HG03571 (cell line): ENCODE measurements at regions not wholly inside any gene's neighbourhood (a gene's known extent, or its start where the extent isn't known, plus 50 kb on each side); places are given as distances from the start of the nearest gene placed in this dataset.
"Not testable (repeated sequence)": the region's sequence is repeated elsewhere in the genome, so short reads cannot be mapped to it uniquely, and the experiment has no call there.

Source experiments
- ATAC-seq: cut with Tn5 transposase; IDR thresholded peaks from one replicate; pipeline ENCODE4 v1.9.1; 2021; ENCODE audit not compliant: unreplicated experiment

DNA sequence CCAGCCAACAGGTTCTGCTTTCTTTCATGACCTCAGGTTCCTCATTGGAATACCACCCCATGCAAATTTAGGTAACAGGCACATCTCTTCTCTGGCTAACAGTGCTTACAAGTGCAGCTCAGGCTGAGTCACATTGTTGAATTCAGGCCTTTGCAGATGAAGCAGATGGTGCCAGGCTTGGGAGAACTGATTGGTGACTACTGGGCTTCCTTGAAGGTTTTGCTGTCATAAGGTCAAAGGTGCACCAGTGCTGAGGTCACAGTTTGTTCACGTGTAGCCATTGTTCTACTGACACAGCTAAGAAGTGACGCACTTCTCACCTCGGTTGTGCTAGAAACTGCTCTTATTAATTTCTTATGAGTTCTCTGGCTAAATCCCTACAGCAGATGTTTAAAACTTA is 128.6 kb upstream of the BMPER start:
- no peak for ATAC-seq

DNA sequence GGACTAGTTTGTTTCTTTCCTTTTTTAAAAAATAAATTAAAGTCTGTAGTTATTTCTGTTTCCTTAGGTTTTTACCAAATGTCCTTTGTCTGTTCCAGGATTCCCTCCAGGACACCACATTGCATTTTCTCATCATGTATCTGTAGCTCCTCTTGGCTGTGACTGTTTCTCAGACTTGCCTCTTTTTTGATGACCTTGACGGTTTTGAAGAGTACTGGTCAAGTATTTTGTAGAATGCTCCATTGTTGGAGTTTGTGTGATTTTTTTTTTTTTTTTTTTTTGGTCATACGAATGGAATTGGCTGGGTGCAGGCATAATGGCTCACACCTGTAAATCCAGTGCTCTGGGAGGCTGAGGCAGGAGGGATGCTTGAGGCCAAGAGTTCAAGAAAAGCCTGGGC is 127.1 kb upstream of the BMPER start:
- no peak for ATAC-seq

DNA sequence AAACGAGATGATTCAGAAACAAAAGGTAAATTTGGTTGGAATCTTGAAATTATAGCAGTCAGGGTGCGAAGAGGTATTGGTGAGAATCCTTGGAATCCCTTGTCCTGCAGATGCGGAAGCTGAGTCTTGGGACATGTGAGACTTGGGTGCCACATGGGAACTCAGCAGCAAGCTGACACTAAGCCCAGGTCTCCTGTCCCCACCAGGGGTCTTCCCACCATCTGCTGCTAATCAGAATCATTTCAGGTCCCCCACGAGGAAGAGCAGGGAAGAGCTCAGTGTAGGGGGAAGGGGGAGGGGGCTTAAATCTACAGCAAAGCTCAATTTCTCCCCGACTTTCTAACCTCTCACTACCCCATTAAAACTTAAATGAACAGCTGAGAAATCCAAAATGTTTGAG is 126.1 kb upstream of the BMPER start:
- no peak for ATAC-seq

DNA sequence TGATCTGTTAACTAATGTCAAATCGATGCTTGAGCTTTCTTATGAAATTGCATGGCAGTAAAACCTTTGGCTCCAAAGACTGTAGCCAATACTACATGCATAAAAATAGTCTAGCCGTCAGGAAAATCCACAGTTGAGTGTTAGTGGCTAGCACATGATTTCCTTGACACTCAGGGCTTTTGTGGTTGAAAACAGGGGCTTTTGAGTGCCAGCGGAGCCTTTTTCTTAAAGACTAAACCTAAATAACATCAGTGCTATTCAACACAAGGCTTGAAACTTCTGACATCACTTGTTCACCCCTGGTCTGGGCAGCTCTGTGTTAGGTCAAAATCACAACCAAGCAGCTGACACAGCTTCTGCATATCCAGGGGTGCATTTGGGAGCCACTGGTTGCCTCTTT is 124.2 kb upstream of the BMPER start:
- no peak for ATAC-seq

DNA sequence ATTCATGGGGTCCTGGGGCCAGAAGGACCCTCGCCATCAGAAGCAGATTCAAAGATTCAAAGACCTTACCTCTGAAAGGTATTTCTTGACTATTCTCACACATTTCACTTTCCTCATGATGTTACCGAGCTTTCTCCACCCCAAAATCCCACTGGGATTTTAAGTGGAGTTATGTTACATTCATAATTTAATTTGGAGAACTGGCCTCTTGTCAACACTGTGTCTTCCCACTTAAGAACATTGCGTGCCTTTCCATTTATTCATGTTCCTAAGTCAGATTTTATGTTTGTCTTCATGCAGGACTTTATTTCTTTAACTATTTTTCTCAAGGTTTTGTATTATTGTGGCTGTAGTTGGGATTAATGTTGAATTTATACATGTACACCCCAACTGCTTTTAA is 123.5 kb upstream of the BMPER start:
- no peak for ATAC-seq

DNA sequence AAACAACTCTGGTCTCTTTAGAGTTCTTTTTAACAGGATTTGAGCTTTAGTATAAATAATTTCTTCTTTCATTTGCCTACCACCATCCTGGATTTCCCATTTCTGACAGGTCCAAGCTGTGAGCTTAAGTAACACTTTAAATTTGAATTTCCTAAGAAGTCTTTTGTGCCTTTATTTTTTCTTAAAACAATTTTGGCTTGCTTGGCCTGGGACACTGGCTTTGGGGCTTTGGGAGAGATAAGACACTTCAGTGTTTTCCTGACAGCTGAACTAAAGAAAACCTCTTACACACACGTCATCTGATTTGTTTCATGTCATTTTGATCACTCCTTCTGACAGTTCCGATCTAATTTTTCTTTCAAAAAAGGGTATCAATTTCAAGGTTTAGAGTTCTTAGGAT is 121.3 kb upstream of the BMPER start:
- ATAC-seq, result no peak

DNA sequence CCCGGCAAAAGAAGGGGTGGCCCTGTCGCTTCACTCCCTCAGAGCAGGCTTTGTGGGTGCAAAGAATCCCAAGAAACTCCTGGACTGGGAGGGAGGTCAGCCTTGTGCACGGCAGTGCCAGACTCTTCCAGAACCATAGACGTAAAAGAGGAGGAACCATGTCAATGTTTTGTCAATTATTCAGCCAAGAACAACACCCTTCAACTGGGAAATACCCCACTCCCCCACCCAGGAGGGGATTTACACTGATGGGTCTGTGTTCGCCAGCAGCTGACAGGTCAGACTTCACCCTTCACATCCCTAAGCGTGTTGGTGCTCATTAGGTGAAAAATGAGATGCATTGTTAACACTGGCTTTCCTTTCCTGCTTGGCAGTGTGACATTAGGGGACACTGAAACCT is 116.8 kb upstream of the BMPER start:
- ATAC-seq, result no peak

DNA sequence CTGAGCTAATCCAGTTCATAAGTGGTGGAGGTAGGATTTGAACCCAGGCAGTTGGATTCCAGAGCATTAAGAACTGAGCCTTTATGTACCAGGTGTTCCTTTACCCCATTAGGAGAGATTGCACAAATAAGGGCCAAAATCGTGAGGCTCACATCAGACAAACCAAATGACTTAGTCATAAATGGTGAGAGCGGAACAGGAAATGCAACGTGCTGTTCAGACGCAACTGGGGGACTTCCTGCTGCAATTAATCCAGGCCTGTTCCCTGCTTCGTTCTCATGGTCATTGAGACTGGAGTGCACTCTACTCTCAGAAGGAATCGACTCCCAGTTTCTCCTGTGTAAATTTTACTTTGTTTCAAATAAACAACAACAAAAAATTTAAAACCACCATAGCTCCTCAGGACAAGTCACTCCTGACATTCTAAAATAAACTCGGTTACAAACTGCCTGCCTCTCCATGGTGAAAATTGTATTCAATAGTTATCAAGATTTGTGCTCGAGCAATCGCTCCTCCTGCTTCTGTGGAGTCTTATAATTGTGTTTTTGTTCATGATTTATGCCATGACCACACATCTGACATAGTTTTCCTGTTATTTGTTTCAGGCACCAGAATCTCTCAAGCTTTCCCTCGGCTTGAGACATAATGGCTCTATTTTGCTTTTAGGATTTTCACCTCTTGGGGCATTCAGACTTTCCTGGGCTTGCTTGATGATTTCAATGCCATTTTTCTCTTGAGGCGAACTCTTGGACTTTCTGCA is 115.3 kb upstream of the BMPER start:
- ATAC-seq, result no peak

DNA sequence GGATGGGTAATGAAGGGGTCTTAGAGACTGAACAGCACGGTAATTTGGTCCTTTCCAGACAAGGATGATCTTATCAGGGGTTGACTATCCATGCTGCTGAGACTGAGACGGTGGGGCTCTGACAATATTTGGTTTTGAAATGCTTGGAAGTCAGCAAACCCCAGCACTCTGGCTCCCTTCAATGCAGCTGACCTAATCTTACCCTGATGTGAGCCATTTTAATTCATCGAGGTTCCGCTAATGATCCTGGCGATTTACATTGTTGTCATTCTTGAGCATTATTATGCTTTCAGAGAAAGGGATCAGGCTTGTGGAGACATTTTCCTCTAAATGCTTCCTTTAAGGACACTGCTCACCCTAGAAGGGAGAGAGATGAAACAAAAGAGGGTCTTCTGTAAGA is 114.6 kb upstream of the BMPER start:
- no peak for ATAC-seq

DNA sequence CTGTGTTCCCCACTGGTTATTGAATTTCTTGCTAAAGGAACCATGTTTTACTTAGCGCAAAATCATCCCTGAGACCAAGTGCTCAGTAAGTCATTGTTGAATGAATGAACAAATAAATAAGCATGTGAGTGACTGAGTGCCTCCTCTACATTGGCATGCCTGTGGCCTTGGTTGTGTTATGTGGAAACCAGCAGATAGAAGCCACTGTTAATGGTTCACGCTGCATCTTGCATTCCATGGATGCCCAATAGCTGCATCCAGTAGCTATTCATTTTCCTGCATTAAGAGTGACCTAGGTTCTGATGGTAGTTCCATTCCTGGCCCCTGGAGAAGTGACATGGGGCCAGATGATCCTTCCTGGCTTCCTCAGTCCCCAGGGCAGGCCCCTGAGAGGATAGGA is 113.3 kb upstream of the BMPER start:
- no peak for ATAC-seq

DNA sequence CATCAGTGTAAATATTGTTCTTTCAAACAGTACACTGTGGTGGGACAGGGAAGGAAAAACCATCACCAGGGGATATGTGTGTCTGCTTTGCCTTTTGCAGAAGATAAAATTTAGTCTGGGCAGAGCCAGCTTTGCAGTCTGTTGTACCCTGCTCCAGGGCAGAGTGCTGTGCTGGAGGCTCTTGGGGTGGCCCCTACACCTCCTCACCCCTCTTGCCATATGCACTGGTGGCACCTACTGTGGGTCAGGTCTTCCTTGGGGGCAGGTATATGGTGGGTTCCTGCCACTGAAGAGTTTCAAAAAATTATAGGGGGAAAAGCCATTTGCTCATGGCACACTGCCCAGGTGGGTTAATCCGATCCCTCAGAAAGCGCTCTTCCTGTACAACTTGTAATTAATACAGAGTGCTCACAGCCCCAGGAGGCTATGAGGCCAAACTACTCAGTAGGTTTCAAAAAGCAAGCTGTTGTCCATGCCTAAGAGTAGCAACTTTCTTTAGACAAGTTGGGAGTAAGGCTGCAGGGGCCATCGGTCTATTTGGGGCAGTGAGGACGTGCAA is 112.7 kb upstream of the BMPER start:
- ATAC-seq, result no peak

DNA sequence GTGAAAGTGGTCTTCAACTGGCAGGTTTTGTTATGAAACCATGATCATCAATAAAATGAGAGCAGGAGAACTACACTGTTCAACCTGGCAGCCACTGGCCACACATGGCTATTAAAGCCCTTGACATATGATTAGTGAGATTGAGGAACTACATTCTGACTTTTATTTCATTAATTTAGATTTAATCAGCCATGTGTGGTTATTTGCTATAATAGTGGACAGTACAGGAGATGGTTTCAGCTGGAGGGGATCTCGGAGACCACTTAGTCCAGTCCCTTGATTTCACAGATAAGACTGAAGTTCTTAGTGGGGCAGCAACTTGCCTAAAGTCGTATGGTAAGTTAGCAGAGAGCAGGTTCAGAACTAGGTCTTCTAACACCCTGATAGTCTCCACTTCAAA is 111.7 kb upstream of the BMPER start:
- no peak for ATAC-seq

DNA sequence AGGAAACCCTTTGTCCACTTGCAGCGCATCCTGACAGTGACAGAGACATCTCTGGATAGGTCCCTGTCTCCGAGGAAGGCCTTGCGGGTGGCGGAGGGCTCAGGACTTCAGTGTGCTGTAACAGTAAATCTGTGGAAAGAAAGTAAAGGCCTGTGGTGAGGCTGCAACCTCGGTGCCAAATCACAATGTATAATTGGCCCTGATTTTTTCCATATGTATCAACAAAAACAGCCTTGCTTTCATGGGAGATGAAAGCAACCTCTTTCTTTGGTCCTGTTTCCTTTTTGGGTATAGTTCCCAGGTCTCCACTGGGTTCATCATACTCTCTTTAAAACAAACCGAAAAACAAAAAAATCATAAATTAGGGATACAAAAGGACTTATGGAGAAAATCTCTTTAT is 110.9 kb upstream of the BMPER start:
- no peak for ATAC-seq

DNA sequence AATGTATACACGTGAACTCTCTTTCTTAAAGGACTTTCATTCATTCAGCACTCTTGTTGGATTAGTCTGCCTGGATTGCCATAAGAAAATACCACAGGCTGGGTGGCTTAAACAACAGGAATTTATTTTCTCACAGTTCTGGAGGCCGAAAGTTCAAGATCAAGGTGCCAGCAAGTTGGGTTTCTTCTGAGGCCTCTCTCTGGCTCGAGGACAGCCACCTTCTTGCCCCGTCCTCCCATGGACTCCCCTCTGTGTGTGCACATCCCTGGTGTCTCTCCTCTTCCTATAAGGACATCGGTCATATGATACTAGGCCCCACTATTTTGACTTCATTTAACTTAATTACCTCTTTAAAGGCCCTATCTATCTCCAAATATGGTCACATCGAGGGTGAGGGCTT is 110.4 kb upstream of the BMPER start:
- no peak for ATAC-seq

DNA sequence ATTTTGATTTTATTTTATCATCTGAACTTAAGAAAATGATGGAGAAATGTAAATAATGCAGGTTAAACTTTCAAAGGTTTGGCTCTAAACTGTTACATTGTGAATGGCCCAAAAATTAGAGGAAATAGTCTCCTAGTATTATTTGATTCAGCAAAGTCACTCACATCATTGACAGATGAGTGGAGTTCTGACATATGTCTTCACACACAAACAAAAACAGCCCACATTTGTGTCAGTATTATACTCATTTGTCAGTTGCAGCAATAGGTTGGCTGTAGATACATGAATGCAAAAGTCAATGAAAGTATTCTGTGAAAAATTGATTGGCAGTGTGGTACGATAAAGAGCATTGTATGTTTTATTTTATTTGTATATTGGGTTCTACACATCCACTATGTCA is 108.8 kb upstream of the BMPER start:
- ATAC-seq, result no peak

DNA sequence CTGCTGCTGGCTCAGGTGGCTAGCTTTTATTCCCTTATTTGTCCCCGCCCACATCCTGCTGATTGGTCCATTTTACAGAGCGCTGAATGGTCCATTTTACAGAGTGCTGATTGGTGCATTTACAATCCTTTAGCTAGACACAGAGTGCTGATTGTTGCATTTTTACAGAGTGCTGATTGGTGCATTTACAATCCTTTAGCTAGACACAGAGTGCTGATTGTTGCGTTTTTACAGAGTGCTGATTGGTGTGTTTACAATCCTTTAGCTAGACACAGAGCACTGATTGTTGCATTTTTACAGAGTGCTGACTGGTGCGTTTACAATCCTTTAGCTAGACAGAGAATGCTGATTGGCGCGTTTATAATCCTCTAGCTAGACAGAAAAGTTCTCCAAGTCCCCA is 107.8 kb upstream of the BMPER start:
- not testable (repeated sequence) for ATAC-seq

DNA sequence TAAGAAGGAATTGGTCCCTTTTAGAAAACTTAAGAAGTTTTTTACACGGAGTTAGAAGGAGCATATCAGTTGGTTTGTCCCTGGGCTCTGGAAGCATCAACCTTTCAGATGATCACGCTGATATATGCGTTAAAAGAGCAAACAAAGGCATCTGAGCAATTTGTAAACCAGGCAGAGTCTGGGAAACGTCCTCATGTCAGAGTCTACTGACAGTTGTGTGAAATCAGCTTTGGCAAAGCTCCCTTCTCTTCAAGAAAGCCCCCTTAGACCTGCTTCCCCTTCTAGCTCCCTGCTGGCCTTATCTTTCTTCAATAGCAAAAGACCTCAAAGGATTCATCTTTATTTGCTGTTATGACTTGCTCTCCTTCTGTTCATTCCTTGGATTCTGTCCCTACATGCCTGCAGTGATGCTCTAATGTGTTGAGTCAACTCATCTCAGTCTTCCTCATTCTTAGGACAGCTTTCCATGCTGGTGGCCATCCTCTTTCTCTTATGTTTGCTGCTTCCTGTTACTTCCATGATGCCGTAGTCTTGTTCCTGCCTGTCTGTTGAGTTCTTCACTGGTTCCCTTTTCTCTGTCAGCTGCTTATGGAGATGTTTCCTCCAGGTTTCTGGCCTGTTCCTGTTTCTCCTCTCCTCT is 106.5 kb upstream of the BMPER start:
- no peak for ATAC-seq

DNA sequence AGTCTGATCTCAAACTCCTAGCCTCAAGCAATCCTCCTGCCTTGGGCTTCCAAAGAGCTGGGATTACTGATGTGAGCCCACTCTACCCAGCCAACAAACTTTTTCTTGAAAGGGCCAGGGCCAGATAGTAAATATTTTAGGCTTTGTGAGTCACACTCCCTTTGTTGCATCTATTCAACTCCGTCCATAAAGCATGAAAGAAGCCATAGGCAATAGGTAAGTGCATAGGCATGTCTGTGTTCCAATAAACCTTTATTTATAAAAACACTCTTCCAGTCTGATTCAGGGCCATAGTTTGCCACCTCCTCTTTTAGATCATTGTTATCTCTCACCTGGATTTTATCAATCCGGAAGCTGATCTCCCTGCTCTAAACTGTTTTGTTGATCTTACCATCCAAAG is 105.6 kb upstream of the BMPER start:
- no peak for ATAC-seq

DNA sequence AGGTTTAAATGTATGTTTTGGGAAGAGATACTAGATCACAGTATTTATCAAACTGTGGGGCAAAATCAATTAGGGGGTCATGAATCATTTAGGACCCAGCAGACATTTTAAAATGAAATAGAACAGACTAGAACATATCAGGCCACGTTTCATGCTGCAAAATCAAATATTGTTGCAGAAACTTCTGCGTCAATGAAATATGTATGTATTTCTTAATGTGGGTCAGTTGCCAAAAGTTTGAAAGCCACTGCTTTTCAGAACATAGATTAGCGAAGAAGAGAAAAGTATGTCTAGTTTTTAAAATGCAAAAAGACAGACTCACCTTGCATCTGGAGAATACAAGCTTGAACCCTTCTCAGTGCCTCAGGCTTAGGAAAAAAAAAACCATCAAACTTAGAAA is 102.7 kb upstream of the BMPER start:
- ATAC-seq, result no peak

DNA sequence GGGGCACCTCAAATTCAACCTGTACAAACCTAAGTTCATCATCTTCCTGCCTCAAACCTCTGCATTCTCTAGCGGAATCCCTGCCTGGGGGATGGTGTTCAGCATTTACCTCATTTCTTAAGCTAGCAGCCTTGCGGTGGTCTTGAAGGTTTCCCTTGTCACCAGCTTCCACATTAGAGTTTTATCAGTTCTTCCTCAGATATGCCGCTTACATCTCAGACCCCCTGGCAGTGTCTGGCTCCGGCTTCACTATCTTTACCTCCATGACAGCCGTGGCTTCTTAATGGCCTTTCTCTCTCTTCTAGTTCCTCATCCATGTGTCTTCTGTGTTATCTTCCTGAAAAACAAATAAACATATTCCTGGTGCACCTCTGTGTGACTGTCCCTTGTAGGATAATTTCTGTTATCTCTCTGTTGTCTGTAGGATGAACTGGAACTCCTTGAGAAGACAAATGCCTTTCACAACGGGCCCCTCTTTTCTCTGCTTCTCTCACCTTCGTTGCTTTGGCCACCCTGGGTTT is 101.1 kb upstream of the BMPER start:
- ATAC-seq, result no peak

DNA sequence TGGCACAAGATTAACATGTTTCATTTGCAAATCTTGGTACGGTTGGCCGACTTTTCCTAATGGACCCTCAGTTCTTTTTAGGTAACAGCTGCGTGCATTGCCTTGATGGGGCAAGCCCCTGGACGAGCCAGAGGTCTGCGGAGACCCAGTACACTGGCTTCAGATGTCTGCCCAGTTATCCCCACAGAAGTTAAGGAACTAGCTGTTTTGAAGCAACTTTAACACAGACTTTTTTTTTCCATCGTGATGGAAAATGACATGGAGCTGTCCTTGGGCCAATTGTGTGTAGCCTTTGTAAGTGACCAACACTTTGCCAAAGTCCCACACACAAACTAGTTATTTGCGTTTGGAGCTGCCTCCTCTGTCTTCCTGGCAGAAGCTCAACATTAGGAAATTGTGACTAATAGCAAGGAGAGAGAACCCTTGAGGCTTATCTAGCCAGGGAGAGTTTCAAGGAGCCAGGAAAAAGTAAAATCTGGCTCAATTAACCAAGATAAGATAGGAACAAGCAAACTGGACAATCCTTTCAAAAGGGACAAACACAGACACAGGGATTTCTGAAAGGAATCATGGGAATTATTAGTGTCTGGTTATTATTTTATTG is 99.6 kb upstream of the BMPER start:
- ATAC-seq, result no peak
